Liver (tissue), 8 donors: ENCODE measurements at regions not wholly inside any gene's neighbourhood (a gene's known extent, or its start where the extent isn't known, plus 50 kb on each side); places are given as distances from the start of the nearest gene placed in this dataset.

Experiments used
- DNase-seq: peaks from one replicate; pipeline ENCODE4 v3.0.0-alpha.2; 2017; ENCODE audit warnings: low spot score
- H3K27ac ChIP-seq, 2 donors: one replicate each; pipeline ENCODE4 v1.7.0; 2013; ENCODE audit warnings: inconsistent platforms in 2 of 2, low read length in 2 of 2, control low read depth in 1 of 2, low read depth in 1 of 2, mild to moderate bottlenecking in 1 of 2
- H3K27me3 ChIP-seq, 4 donors: one replicate each; pipeline versions ENCODE4 v1.6.1 to v1.7.0; 2013; ENCODE audit warnings: low read length in 3 of 4, inconsistent platforms in 1 of 4, mild to moderate bottlenecking in 1 of 4, moderate library complexity in 1 of 4; ENCODE audit not compliant: control insufficient read depth in 4 of 4, insufficient read depth in 4 of 4
- H3K36me3 ChIP-seq, 4 donors: one replicate each; pipeline versions ENCODE4 v1.6.1 to v1.7.0; 2013; ENCODE audit warnings: low read length in 3 of 4, mild to moderate bottlenecking in 3 of 4, low read depth in 1 of 4, moderate library complexity in 1 of 4; ENCODE audit not compliant: control insufficient read depth in 4 of 4, insufficient read depth in 3 of 4
- H3K4me1 ChIP-seq, 4 donors: one replicate each; pipeline versions ENCODE4 v1.6.1 to v1.7.0; 2013; ENCODE audit warnings: low read length in 3 of 4, mild to moderate bottlenecking in 3 of 4, moderate library complexity in 1 of 4; ENCODE audit not compliant: control insufficient read depth in 4 of 4, insufficient read depth in 4 of 4
- H3K4me3 ChIP-seq, 3 donors: one replicate each; pipeline versions ENCODE4 v1.6.1 to v1.7.0; 2013; ENCODE audit warnings: low read length in 3 of 3, control low read depth in 1 of 3, low read depth in 1 of 3, mild to moderate bottlenecking in 1 of 3
- H3K9ac ChIP-seq, 2 donors: one replicate each; pipeline ENCODE4 v1.7.0; 2013; ENCODE audit warnings: low read length in 2 of 2, mild to moderate bottlenecking in 2 of 2, moderate library complexity in 2 of 2, control low read depth in 1 of 2, low read depth in 1 of 2
- H3K9me3 ChIP-seq, 4 donors: one replicate each; pipeline versions ENCODE4 v1.6.1 to v1.7.0; 2013; ENCODE audit warnings: low read length in 3 of 4; ENCODE audit not compliant: control insufficient read depth in 4 of 4
- EGR1 ChIP-seq, 2 donors: IDR thresholded peaks; 2 replicates each; pipeline ENCODE4 v1.6.1; 2016 to 2018; ENCODE audit warnings: antibody characterized with exemption in 2 of 2, low read depth in 2 of 2
- FOXA1 ChIP-seq: IDR thresholded peaks from 2 replicates; pipeline ENCODE4 v1.6.1; 2016; ENCODE audit warnings: antibody characterized with exemption
- FOXA2 ChIP-seq: IDR thresholded peaks from 2 replicates; pipeline ENCODE4 v1.6.1; 2016; ENCODE audit warnings: antibody characterized with exemption
- GABPA ChIP-seq, 2 donors: IDR thresholded peaks in 1 of 2; conservative IDR thresholded peaks in 1 of 2; 2 replicates each; pipeline ENCODE4 v1.6.1; 2016; ENCODE audit warnings: antibody characterized with exemption in 2 of 2, mild to moderate bottlenecking in 1 of 2, moderate library complexity in 1 of 2
- HNF4A ChIP-seq, 2 donors: conservative IDR thresholded peaks; 2 replicates each; pipeline ENCODE4 v1.6.1; 2016; ENCODE audit warnings: antibody characterized with exemption in 2 of 2, mild to moderate bottlenecking in 2 of 2
- HNF4G ChIP-seq: IDR thresholded peaks from 2 replicates; pipeline ENCODE4 v1.6.1; 2016; ENCODE audit warnings: antibody characterized with exemption
- JUND ChIP-seq, 2 donors: IDR thresholded peaks; 2 replicates each; pipeline ENCODE4 v1.6.1; 2016; ENCODE audit warnings: antibody characterized with exemption in 2 of 2
- RAD21 ChIP-seq, 2 donors: IDR thresholded peaks; 2 replicates each; pipeline ENCODE4 v1.6.1; 2016; ENCODE audit warnings: antibody characterized with exemption in 2 of 2, mild to moderate bottlenecking in 2 of 2
- RXRA ChIP-seq, 2 donors: IDR thresholded peaks; 2 replicates each; pipeline ENCODE4 v1.6.1; 2017 to 2018; ENCODE audit warnings: antibody characterized with exemption in 2 of 2, mild to moderate bottlenecking in 1 of 2
- TAF1 ChIP-seq: conservative IDR thresholded peaks from 2 replicates; pipeline ENCODE4 v1.6.1; 2016; ENCODE audit warnings: antibody characterized with exemption, mild to moderate bottlenecking
- YY1 ChIP-seq: IDR thresholded peaks from 2 replicates; pipeline ENCODE4 v1.6.1; 2016; ENCODE audit warnings: antibody characterized with exemption, mild to moderate bottlenecking
- WGBS: extraction: QIAGEN DNeasy Blood & Tissue Kit; methylation state at CpG from one replicate; pipeline ENCODE4 v1.1.7; 2013; 5-methylcytosine and 5-hydroxymethylcytosine counted together
- TF ChIP-seq, protein P1 (sequence below): IDR thresholded peaks from 2 replicates; pipeline ENCODE4 v1.6.1; 2016; ENCODE audit warnings: antibody characterized with exemption
- TF ChIP-seq, protein P2 (sequence below): IDR thresholded peaks from 2 replicates; pipeline ENCODE4 v1.6.1; 2016; ENCODE audit warnings: antibody characterized with exemption
- TF ChIP-seq, protein P3 (sequence below): IDR thresholded peaks from 2 replicates; pipeline ENCODE4 v1.6.1; 2016; ENCODE audit warnings: antibody characterized with exemption
- TF ChIP-seq, protein P4 (sequence below): fragments of 150-350 bp; IDR thresholded peaks from 2 replicates; pipeline ENCODE4 v1.5.1; 2017; ENCODE audit warnings: improper control_type of control experiment, low read depth, low read length; ENCODE audit not compliant: missing input control
- donor health status: healthy.
- donor health status: healthy.
- donor health status: healthy.
- donor health status: healthy.
- donor health status: healthy.

DNA sequence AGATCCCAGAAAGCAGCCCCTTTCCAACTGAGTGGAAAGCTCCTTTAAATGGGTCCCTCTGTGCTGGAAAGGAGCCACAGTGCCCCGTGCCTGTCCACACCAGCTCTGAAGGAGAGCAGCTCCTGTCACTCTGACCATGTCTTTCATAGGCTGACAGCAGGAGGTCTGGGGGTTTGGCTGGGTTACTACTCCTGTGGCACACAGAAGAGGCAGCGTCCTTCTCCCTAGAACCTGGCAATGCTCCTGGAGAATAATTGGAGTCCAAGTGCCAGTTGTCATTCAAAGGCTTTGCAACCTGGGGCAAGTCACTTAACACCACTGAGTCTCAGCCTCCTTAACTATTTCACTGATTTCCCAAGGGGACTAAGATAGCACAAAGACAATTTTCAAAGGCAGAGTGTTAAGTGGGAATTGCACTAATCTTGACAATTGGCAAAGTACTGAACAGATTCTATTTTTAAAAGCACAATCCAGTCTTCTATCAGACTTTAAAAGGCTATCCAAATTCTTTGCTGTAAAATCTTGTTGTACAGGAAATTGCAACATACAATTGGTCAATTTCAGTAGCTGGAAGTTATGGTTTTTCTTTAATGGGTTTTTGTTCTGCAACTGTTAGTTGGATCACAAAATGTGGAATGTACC, 457.2 kb downstream of the KIF16B start (continued):
- TF ChIP-seq, protein P1, sequence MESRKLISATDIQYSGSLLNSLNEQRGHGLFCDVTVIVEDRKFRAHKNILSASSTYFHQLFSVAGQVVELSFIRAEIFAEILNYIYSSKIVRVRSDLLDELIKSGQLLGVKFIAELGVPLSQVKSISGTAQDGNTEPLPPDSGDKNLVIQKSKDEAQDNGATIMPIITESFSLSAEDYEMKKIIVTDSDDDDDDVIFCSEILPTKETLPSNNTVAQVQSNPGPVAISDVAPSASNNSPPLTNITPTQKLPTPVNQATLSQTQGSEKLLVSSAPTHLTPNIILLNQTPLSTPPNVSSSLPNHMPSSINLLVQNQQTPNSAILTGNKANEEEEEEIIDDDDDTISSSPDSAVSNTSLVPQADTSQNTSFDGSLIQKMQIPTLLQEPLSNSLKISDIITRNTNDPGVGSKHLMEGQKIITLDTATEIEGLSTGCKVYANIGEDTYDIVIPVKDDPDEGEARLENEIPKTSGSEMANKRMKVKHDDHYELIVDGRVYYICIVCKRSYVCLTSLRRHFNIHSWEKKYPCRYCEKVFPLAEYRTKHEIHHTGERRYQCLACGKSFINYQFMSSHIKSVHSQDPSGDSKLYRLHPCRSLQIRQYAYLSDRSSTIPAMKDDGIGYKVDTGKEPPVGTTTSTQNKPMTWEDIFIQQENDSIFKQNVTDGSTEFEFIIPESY = no peak
- TF ChIP-seq, protein P2, sequence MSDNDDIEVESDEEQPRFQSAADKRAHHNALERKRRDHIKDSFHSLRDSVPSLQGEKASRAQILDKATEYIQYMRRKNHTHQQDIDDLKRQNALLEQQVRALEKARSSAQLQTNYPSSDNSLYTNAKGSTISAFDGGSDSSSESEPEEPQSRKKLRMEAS = no peak

DNA sequence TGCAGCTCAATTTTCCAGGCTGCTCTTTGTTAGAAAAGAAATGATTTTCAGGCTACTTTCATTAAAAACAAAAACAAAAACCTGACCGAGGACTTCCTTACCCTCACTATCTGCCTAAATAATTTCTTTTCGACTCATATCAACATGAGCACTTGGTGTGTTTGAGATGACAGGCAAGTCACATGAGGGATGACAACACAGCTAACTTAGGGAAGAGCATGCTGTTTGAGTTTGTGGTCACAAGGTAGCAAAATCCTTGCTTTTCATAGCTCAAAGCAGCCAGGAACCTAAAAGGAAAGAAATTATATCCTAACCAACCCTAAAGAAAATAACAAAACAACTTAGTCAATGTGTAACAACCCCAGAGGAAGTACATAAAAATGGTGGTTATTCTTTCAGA, 459.5 kb downstream of the KIF16B start:
- TF ChIP-seq RXRA (IDR thresholded peaks at IDR 0.05) = no peak
- TF ChIP-seq, protein P2 = no peak
- TF ChIP-seq, protein P3, sequence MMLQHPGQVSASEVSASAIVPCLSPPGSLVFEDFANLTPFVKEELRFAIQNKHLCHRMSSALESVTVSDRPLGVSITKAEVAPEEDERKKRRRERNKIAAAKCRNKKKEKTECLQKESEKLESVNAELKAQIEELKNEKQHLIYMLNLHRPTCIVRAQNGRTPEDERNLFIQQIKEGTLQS = no peak

DNA sequence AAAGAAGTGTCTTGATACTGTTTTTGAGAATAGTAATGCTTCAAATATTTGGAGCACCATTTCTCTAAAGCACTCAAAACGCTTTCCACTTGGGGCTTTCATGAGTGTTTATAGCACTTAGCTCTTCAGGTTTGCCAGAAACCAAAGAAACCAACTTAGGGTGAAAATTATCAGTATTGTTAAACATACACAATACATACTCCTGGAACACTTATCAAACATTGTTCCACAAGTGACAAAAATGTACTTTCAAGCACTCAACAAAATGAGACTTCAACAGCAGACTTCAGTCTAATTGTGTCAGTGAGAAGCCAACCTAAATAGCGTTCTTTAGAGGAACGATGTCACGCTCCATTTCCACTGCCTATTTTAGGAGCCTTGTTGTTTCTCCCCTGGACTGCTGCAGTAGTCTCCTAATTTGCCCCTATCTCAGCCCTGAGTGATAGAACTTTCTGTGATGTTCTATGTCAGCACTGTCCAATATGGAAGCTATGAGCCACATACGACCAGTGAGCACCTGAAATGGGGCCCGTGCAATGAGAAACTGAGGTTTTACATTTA, 461.3 kb downstream of the KIF16B start:
- TF ChIP-seq, protein P1 = no peak
- TF ChIP-seq, protein P2 = no peak
- TF ChIP-seq, protein P4, sequence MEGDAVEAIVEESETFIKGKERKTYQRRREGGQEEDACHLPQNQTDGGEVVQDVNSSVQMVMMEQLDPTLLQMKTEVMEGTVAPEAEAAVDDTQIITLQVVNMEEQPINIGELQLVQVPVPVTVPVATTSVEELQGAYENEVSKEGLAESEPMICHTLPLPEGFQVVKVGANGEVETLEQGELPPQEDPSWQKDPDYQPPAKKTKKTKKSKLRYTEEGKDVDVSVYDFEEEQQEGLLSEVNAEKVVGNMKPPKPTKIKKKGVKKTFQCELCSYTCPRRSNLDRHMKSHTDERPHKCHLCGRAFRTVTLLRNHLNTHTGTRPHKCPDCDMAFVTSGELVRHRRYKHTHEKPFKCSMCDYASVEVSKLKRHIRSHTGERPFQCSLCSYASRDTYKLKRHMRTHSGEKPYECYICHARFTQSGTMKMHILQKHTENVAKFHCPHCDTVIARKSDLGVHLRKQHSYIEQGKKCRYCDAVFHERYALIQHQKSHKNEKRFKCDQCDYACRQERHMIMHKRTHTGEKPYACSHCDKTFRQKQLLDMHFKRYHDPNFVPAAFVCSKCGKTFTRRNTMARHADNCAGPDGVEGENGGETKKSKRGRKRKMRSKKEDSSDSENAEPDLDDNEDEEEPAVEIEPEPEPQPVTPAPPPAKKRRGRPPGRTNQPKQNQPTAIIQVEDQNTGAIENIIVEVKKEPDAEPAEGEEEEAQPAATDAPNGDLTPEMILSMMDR = no peak
- no peak for TF ChIP-seq EGR1 (IDR thresholded peaks at IDR 0.05; ENCODE audit: low read depth in 2 of 2)
- no peak for TF ChIP-seq FOXA2
- no peak for TF ChIP-seq RAD21 (IDR thresholded peaks at IDR 0.05)
- no peak for TF ChIP-seq HNF4A (conservative IDR thresholded peaks at IDR 0.05)
- TF ChIP-seq YY1 = no peak
- no peak for TF ChIP-seq TAF1
- no peak for TF ChIP-seq FOXA1
- no peak for TF ChIP-seq JUND (IDR thresholded peaks at IDR 0.05)
- TF ChIP-seq, protein P3 = no peak
- TF ChIP-seq GABPA (IDR thresholded peaks at IDR 0.05 in 1 of 2, conservative IDR thresholded peaks at IDR 0.05 in 1 of 2) = no peak
- TF ChIP-seq HNF4G = no peak
- H3K4me3 ChIP-seq = no peak overlapping the region
- no peaks in the 10 kb centered on the region for H3K27me3 ChIP-seq
- no peaks in the 10 kb centered on the region for H3K36me3 ChIP-seq
- 94% methylated on average over 6 of the region's 6 CpGs for WGBS
- no peak overlapping the region for H3K9ac ChIP-seq
- no peaks in the 10 kb centered on the region for H3K9me3 ChIP-seq
- no peak for DNase-seq
- no peak overlapping the region for H3K27ac ChIP-seq
- no peaks in the 10 kb centered on the region for H3K4me1 ChIP-seq

More for the DNA sequence above, 459.5 kb downstream of the KIF16B start:
- 84% methylated on average over 2 of the region's 2 CpGs for WGBS
- Histone ChIP-seq H3K9ac (no peak overlapping the region), H3K36me3 (no peaks in the 10 kb centered on the region), H3K4me1 (no peaks in the 10 kb centered on the region), H3K9me3 (no peaks in the 10 kb centered on the region), H3K27me3 (no peaks in the 10 kb centered on the region), H3K4me3 (no peak overlapping the region), H3K27ac (no peak overlapping the region)
- DNase-seq = no peak
